Spinal cord (tissue), 10 donors: ENCODE measurements at regions not wholly inside any gene's neighbourhood (a gene's known extent, or its start where the extent isn't known, plus 50 kb on each side); places are given as distances from the start of the nearest gene placed in this dataset. TPM values are rescaled to one million over a fixed set of nuclear protein-coding genes. Genes with fewer than 3 reads are reported as not detected.

Experiments
- DNase-seq, 6 donors: peaks; one replicate each; pipeline versions ENCODE4 v3.0.0 to v3.0.0-alpha.2; 2013 to 2015; ENCODE audit warnings: low spot score in 6 of 6, low read depth in 4 of 6
- H3K27ac ChIP-seq: one replicate; pipeline ENCODE4 v1.5.1; 2013; ENCODE audit warnings: low read depth, low read length, control low read depth
- H3K27me3 ChIP-seq: one replicate; pipeline ENCODE4 v1.6.1; 2013; ENCODE audit warnings: low read length; ENCODE audit not compliant: control insufficient read depth, insufficient read depth
- H3K36me3 ChIP-seq: one replicate; pipeline ENCODE4 v1.6.1; 2013; ENCODE audit warnings: low read length; ENCODE audit not compliant: control insufficient read depth, insufficient read depth
- H3K4me1 ChIP-seq: one replicate; pipeline ENCODE4 v1.6.1; 2013; ENCODE audit warnings: low read length; ENCODE audit not compliant: control insufficient read depth, insufficient read depth
- H3K4me3 ChIP-seq: one replicate; pipeline ENCODE4 v1.5.1; 2013; ENCODE audit warnings: low read depth, low read length, control low read depth
- H3K9me3 ChIP-seq: one replicate; pipeline ENCODE4 v1.6.1; 2013; ENCODE audit warnings: low read length; ENCODE audit not compliant: control insufficient read depth, insufficient read depth
- WGBS: methylation state at CpG from one replicate; pipeline ENCODE4 v1.1.5; 2013; ENCODE audit warnings: missing lambda C conversion rate; ENCODE audit not compliant: insufficient coverage; 5-methylcytosine and 5-hydroxymethylcytosine counted together
- small RNA-seq: library from RNA; depleted of rRNA; stranded (forward); fragments of <200 nt; gene quantifications from one replicate; pipeline ENCODE3, GENCODE V24; 2014; ENCODE audit warnings: low replicate concordance
- donor health status: healthy.

- no peak overlapping the region for H3K27ac ChIP-seq
- H3K27me3 ChIP-seq, result no peaks in the 10 kb centered on the region
- H3K36me3 ChIP-seq, result no peaks in the 10 kb centered on the region
- no peak for DNase-seq
- H3K4me3 ChIP-seq, result no peak overlapping the region
- 81% methylated on average over 5 of the region's 8 CpGs for WGBS
- H3K4me1 ChIP-seq, result no peaks in the 10 kb centered on the region
- no peaks in the 10 kb centered on the region for H3K9me3 ChIP-seq
These were observed 49.9 kb upstream of the SHB start for GRCh38 chr9:38118862-38119438.

Small RNAs in the stretch of these regions (small RNA-seq; reads per million reads assigned to genes)
- not detected for gene RF00096
